H9 (cell line): ENCODE measurements at regions not wholly inside any gene's neighbourhood (a gene's known extent, or its start where the extent isn't known, plus 50 kb on each side); places are given as distances from the start of the nearest gene placed in this dataset.

Experiments
- DNase-seq: peaks from one replicate; pipeline ENCODE4 v3.0.0-alpha.2; 2017
- H2AFZ ChIP-seq: one replicate; pipeline ENCODE4 v1.6.1; 2013; ENCODE audit warnings: mild to moderate bottlenecking, low read length, control low read depth, moderate library complexity
- H2AK5ac ChIP-seq: 2 replicates; pipeline ENCODE4 v1.6.1; 2013; ENCODE audit warnings: low read length, control low read depth, mixed read lengths; ENCODE audit not compliant: insufficient read length
- H2BK120ac ChIP-seq: one replicate; pipeline ENCODE4 v1.6.1; 2013; ENCODE audit warnings: low read depth, mild to moderate bottlenecking, low read length, control low read depth, inconsistent platforms; ENCODE audit not compliant: poor library complexity, severe bottlenecking
- H2BK12ac ChIP-seq: 2 replicates; pipeline ENCODE4 v1.6.1; 2013; ENCODE audit warnings: low read length, control low read depth, mixed read lengths, low read depth; ENCODE audit not compliant: insufficient read length
- H2BK15ac ChIP-seq: 2 replicates; pipeline ENCODE4 v1.6.1; 2013; ENCODE audit warnings: low read depth, low read length, control low read depth
- H2BK20ac ChIP-seq: one replicate; pipeline ENCODE4 v1.6.1; 2013; ENCODE audit warnings: low read depth, mild to moderate bottlenecking, low read length, control low read depth, inconsistent platforms; ENCODE audit not compliant: poor library complexity, severe bottlenecking
- H2BK5ac ChIP-seq: 2 replicates; pipeline ENCODE4 v1.6.1; 2013; ENCODE audit warnings: low read length, control low read depth, mixed read lengths; ENCODE audit not compliant: insufficient read length
- H3K14ac ChIP-seq: 2 replicates; pipeline ENCODE4 v1.6.1; 2013; ENCODE audit warnings: low read length, control low read depth; ENCODE audit not compliant: insufficient read depth
- H3K18ac ChIP-seq: 2 replicates; pipeline ENCODE4 v1.6.1; 2013; ENCODE audit warnings: low read depth, mild to moderate bottlenecking, mixed read lengths, low read length, control low read depth; ENCODE audit not compliant: insufficient read length
- H3K23ac ChIP-seq: 2 replicates; pipeline ENCODE4 v1.6.1; 2013; ENCODE audit warnings: low read length, control low read depth, mixed read lengths, low read depth; ENCODE audit not compliant: insufficient read length
- H3K23me2 ChIP-seq: 2 replicates; pipeline ENCODE4 v1.6.1; 2013; ENCODE audit warnings: low read depth, mild to moderate bottlenecking, mixed read lengths, low read length, control low read depth; ENCODE audit not compliant: insufficient read length, poor library complexity, severe bottlenecking
- H3K27ac ChIP-seq: 2 replicates; pipeline ENCODE4 v1.5.1; 2013; ENCODE audit warnings: low read length, control low read depth, mixed read lengths, low read depth; ENCODE audit not compliant: insufficient read length
- H3K27me3 ChIP-seq: 2 replicates; pipeline ENCODE4 v1.6.1; 2013; ENCODE audit warnings: low read length, control low read depth, inconsistent platforms; ENCODE audit not compliant: insufficient read depth
- H3K4ac ChIP-seq: 2 replicates; pipeline ENCODE4 v1.6.1; 2013; ENCODE audit warnings: low read depth, mild to moderate bottlenecking, control low read depth, inconsistent platforms, low read length, moderate library complexity
- H3K4me1 ChIP-seq: 2 replicates; pipeline ENCODE4 v1.6.1; 2013; ENCODE audit warnings: low read length, control low read depth, inconsistent platforms; ENCODE audit not compliant: insufficient read depth
- H3K4me2 ChIP-seq: 2 replicates; pipeline ENCODE4 v1.6.1; 2013; ENCODE audit warnings: low read length, control low read depth, mixed read lengths; ENCODE audit not compliant: insufficient read length, insufficient read depth
- H3K56ac ChIP-seq: 2 replicates; pipeline ENCODE4 v1.6.1; 2013; ENCODE audit warnings: low read depth, mild to moderate bottlenecking, mixed read lengths, low read length, control low read depth; ENCODE audit not compliant: insufficient read length
- H3K79me1 ChIP-seq: 2 replicates; pipeline ENCODE4 v1.6.1; 2013; ENCODE audit warnings: low read depth, mild to moderate bottlenecking, moderate library complexity, low read length, control low read depth, inconsistent platforms; ENCODE audit not compliant: insufficient read depth, poor library complexity, severe bottlenecking
- H3K79me2 ChIP-seq: 2 replicates; pipeline ENCODE4 v1.6.1; 2013; ENCODE audit warnings: low read length, control low read depth, inconsistent platforms; ENCODE audit not compliant: insufficient read depth
- H3K9ac ChIP-seq: 2 replicates; pipeline ENCODE4 v1.6.1; 2013; ENCODE audit warnings: low read length, control low read depth, mixed read lengths; ENCODE audit not compliant: insufficient read length; ENCODE audit errors: extremely low read depth
- H3K9me3 ChIP-seq: one replicate; pipeline ENCODE4 v1.6.1; 2013; ENCODE audit warnings: low read depth, low read length, inconsistent platforms; ENCODE audit not compliant: control insufficient read depth
- H3T11ph ChIP-seq: one replicate; pipeline ENCODE4 v1.6.1; 2013; ENCODE audit warnings: mild to moderate bottlenecking, low read length, control low read depth, inconsistent platforms
- H4K20me1 ChIP-seq: one replicate; pipeline ENCODE4 v1.6.1; 2013; ENCODE audit not compliant: control insufficient read depth, insufficient read length, insufficient read depth
- H4K5ac ChIP-seq: 2 replicates; pipeline ENCODE4 v1.6.1; 2013; ENCODE audit warnings: low read depth, mild to moderate bottlenecking, mixed read lengths, low read length, control low read depth; ENCODE audit not compliant: insufficient read length
- H4K8ac ChIP-seq: replicated peaks from 2 replicates; pipeline ENCODE4 v1.6.1; 2013; ENCODE audit warnings: low read length, control low read depth, mixed read lengths, low read depth; ENCODE audit not compliant: insufficient read length
- H4K91ac ChIP-seq: 2 replicates; pipeline ENCODE4 v1.6.1; 2013; ENCODE audit warnings: low read depth, mild to moderate bottlenecking, moderate library complexity, mixed read lengths, low read length, control low read depth; ENCODE audit not compliant: insufficient read length
- H3K27ac Mint-ChIP-seq, 3 experiments: 2 replicates in 2 of 3; 3 replicates in 1 of 3; pipeline ENCODE4 v1.8.0; 2020 to 2021; ENCODE audit warnings: mixed read lengths in 3 of 3, mild to moderate bottlenecking in 1 of 3, moderate library complexity in 1 of 3
- H3K27me3 Mint-ChIP-seq: 2 replicates; pipeline ENCODE4 v1.8.0; 2021; ENCODE audit warnings: low read depth, mild to moderate bottlenecking, moderate library complexity, mixed read lengths
- H3K36me3 Mint-ChIP-seq, 3 experiments: 2 replicates in 2 of 3; 3 replicates in 1 of 3; pipeline ENCODE4 v1.8.0; 2020 to 2021; ENCODE audit warnings: low read depth in 3 of 3, mixed read lengths in 3 of 3; ENCODE audit not compliant: insufficient read depth in 1 of 3
- H3K4me1 Mint-ChIP-seq, 2 experiments: 2 replicates each; pipeline ENCODE4 v1.8.0; 2020; ENCODE audit warnings: mixed read lengths in 2 of 2
- H3K4me3 Mint-ChIP-seq, 2 experiments: 2 replicates in 1 of 2; 3 replicates in 1 of 2; pipeline ENCODE4 v1.8.0; 2020 to 2021; ENCODE audit warnings: mild to moderate bottlenecking in 2 of 2, mixed read lengths in 2 of 2, moderate library complexity in 1 of 2
- H3K9me3 Mint-ChIP-seq, 2 experiments: 2 replicates in 1 of 2; 3 replicates in 1 of 2; pipeline ENCODE4 v1.8.0; 2020; ENCODE audit warnings: mild to moderate bottlenecking in 2 of 2, mixed read lengths in 2 of 2, moderate library complexity in 1 of 2
- CTCF ChIP-seq: fragments of 200-600 bp; sonication (generic); conservative IDR thresholded peaks from 3 replicates; pipeline ENCODE4 v1.8.0; 2021; ENCODE audit warnings: antibody characterized with exemption, mild to moderate bottlenecking
- WGBS: extraction: QIAGEN DNeasy Blood & Tissue Kit; methylation state at CpG from one replicate; pipeline ENCODE4 v1.1.7; 2013; ENCODE audit warnings: missing lambda C conversion rate, low lambda C conversion rate, mixed read lengths; ENCODE audit not compliant: insufficient read length; ENCODE audit errors: extremely low coverage; 5-methylcytosine and 5-hydroxymethylcytosine counted together

DNA sequence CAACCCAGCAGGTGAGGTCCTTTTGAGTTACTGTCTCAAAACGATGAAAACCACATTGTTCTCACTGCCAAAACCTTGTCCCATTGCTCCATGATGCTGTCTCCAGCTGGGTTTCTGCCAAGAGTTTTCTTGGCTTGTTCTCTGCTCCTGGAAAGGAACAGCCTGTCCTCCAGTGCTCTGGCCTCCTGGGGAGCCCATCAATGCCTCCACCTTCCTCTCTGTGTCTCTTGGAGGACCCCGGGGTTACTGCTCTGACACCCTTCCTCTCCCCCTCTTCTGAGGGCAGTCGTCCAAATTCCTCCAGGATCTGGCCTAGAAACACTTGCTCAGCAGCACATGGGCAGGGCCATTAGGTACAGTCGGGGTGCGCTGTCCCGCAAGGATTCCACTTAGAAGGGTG lies 63.9 kb upstream of the RGMA start:
- Mint-ChIP-seq H3K27me3 (peaks cover 2% of the 10 kb centered on the region), H3K9me3 (peaks cover 5% of the 10 kb centered on the region in 2 experiments), H3K4me3 (no peak overlapping the region), H3K4me1 (peaks cover 28 to 29% of the 10 kb centered on the region in 2 experiments), H3K27ac (peak overlapping the region in 2 of 3 experiments; percentile 21 to 22; a peak in 2 of 7 replicates), H3K36me3 (peaks cover 2 to 9% (median 3%) of the 10 kb centered on the region in 3 experiments; a peak in 4 of 7 replicates)
- H2BK12ac ChIP-seq: no peak overlapping the region
- no peak overlapping the region for H4K5ac ChIP-seq
- H2BK15ac ChIP-seq: no peak overlapping the region
- no peaks in the 10 kb centered on the region for H3K79me2 ChIP-seq
- no peak overlapping the region for H2BK5ac ChIP-seq
- no peaks in the 10 kb centered on the region for H4K20me1 ChIP-seq
- no peak overlapping the region for H3K4me2 ChIP-seq
- no peaks in the 10 kb centered on the region for H3K27me3 ChIP-seq
- no peak overlapping the region for H3K14ac ChIP-seq
- peaks cover 6% of the 10 kb centered on the region; the same call in 1 of the 2 replicates for H3K4me1 ChIP-seq
- no peaks in the 10 kb centered on the region for H3K23me2 ChIP-seq
- no peak overlapping the region for H4K91ac ChIP-seq
- no peak overlapping the region for H2BK20ac ChIP-seq
- no peak for DNase-seq
- H2AFZ ChIP-seq: no peak overlapping the region
- H3K4ac ChIP-seq: no peak overlapping the region
- WGBS: no CpG with 5 or more reads among the region's 6 CpGs
- H3T11ph ChIP-seq: no peak overlapping the region
- H3K27ac ChIP-seq: no peak overlapping the region
- no peak overlapping the region for H2BK120ac ChIP-seq
- no peak overlapping the region for H3K9ac ChIP-seq
- no peak overlapping the region for H2AK5ac ChIP-seq
- no peak overlapping the region for H3K18ac ChIP-seq
- H3K79me1 ChIP-seq: no peaks in the 10 kb centered on the region
- no peak overlapping the region for H4K8ac ChIP-seq
- H3K9me3 ChIP-seq: no peaks in the 10 kb centered on the region
- no peak overlapping the region for H3K23ac ChIP-seq
- H3K56ac ChIP-seq: no peak overlapping the region
- TF ChIP-seq CTCF: no peak
